ENCODE measurements at regions not wholly inside any gene's neighbourhood (a gene's known extent, or its start where the extent isn't known, plus 50 kb on each side); places are given as distances from the start of the nearest gene placed in this dataset.

DNA sequence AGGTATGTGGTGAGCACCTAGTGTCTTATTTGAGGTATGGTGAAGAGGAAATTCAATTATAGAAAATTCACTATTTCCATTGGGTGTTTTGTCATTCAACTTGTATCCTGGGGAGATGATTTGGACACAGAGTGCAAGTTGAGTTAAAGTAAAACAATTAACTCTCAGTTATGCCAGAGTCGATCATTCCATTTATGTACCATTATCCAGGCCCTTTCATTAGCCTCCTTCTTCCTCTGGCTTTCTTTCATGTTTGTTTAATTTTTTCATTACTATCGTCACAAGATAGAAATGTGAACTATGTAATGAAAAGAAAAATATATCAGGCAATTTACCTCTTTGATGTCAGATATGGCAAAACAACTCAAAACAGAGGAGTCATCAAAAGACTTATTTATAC is 1347.2 kb upstream of the NUDT12 start:
- Histone ChIP-seq H4K5ac (ENCODE audit: insufficient read length, low read depth, low read length) (no peak overlapping the region), H3K23ac (ENCODE audit: insufficient read length, low read depth, low read length) (no peak overlapping the region), H4K8ac (replicated peaks; ENCODE audit: insufficient read length, low read depth, low read length) (no peak overlapping the region), H3K9me3 (ENCODE audit: control insufficient read depth, low read depth, low read length) (no peaks in the 10 kb centered on the region), H2BK5ac (ENCODE audit: insufficient read length, low read length) (no peak overlapping the region), H3K27ac (ENCODE audit: insufficient read length, low read depth, low read length) (no peak overlapping the region), H3K56ac (ENCODE audit: insufficient read length, low read depth, low read length) (no peak overlapping the region), H3K4ac (ENCODE audit: low read depth, low read length) (no peak overlapping the region), H3K79me1 (ENCODE audit: insufficient read depth, low read depth, low read length, poor library complexity, severe bottlenecking) (no peaks in the 10 kb centered on the region), H2BK120ac (ENCODE audit: low read depth, low read length, poor library complexity, severe bottlenecking) (no peak overlapping the region), H3K23me2 (ENCODE audit: insufficient read length, low read depth, low read length, poor library complexity, severe bottlenecking) (no peaks in the 10 kb centered on the region), H4K20me1 (ENCODE audit: control insufficient read depth, insufficient read depth, insufficient read length) (no peaks in the 10 kb centered on the region), H2AK5ac (ENCODE audit: insufficient read length, low read length) (no peak overlapping the region), H3K4me1 (ENCODE audit: insufficient read depth, low read length) (no peaks in the 10 kb centered on the region), H2AFZ (ENCODE audit: low read length) (no peak overlapping the region), H3K14ac (ENCODE audit: insufficient read depth, low read length) (no peak overlapping the region), H3K9ac (ENCODE audit: extremely low read depth, insufficient read length, low read length) (no peak overlapping the region), H2BK20ac (ENCODE audit: low read depth, low read length, poor library complexity, severe bottlenecking) (no peak overlapping the region), H3K27me3 (ENCODE audit: insufficient read depth, low read length) (no peaks in the 10 kb centered on the region), H3T11ph (ENCODE audit: low read length) (no peak overlapping the region), H2BK12ac (ENCODE audit: insufficient read length, low read depth, low read length) (no peak overlapping the region), H2BK15ac (ENCODE audit: low read depth, low read length) (no peak overlapping the region), H4K91ac (ENCODE audit: insufficient read length, low read depth, low read length) (no peak overlapping the region), H3K79me2 (ENCODE audit: insufficient read depth, low read length) (no peaks in the 10 kb centered on the region), H3K4me2 (ENCODE audit: insufficient read depth, insufficient read length, low read length) (no peak overlapping the region), H3K18ac (ENCODE audit: insufficient read length, low read depth, low read length) (no peak overlapping the region)
- TF ChIP-seq, protein P1, sequence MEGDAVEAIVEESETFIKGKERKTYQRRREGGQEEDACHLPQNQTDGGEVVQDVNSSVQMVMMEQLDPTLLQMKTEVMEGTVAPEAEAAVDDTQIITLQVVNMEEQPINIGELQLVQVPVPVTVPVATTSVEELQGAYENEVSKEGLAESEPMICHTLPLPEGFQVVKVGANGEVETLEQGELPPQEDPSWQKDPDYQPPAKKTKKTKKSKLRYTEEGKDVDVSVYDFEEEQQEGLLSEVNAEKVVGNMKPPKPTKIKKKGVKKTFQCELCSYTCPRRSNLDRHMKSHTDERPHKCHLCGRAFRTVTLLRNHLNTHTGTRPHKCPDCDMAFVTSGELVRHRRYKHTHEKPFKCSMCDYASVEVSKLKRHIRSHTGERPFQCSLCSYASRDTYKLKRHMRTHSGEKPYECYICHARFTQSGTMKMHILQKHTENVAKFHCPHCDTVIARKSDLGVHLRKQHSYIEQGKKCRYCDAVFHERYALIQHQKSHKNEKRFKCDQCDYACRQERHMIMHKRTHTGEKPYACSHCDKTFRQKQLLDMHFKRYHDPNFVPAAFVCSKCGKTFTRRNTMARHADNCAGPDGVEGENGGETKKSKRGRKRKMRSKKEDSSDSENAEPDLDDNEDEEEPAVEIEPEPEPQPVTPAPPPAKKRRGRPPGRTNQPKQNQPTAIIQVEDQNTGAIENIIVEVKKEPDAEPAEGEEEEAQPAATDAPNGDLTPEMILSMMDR (conservative IDR thresholded peaks at IDR 0.05): no peak
- WGBS (ENCODE audit: extremely low coverage, insufficient read length, low lambda C conversion rate): no CpG with 5 or more reads among the region's 2 CpGs
- DNase-seq: no peak
- Mint-ChIP-seq H3K27ac (no peak overlapping the region), H3K9me3 (no peaks in the 10 kb centered on the region), H3K36me3 (ENCODE audit: insufficient read depth in 1 of 3, low read depth in 3 of 3) (no peaks in the 10 kb centered on the region), H3K4me1 (peaks cover 0 to 3% of the 10 kb centered on the region in 2 experiments; a peak in 1 of 4 replicates), H3K27me3 (ENCODE audit: low read depth) (no peaks in the 10 kb centered on the region), H3K4me3 (no peak overlapping the region)
